Ectodermal cell (in vitro differentiated cells): ENCODE measurements at regions not wholly inside any gene's neighbourhood (a gene's known extent, or its start where the extent isn't known, plus 50 kb on each side); places are given as distances from the start of the nearest gene placed in this dataset.
"Not testable (repeated sequence)": the region's sequence is repeated elsewhere in the genome, so short reads cannot be mapped to it uniquely, and the experiment has no call there.

Experiments
- H3K27ac ChIP-seq: 2 replicates; pipeline ENCODE4 v1.7.0; 2013; ENCODE audit warnings: mild to moderate bottlenecking, low read depth, low read length; ENCODE audit not compliant: insufficient read depth, poor library complexity, severe bottlenecking
- H3K27me3 ChIP-seq: 2 replicates; pipeline ENCODE4 v1.7.0; 2013; ENCODE audit warnings: mild to moderate bottlenecking, low read length; ENCODE audit not compliant: insufficient read depth, control insufficient read depth, poor library complexity, severe bottlenecking
- H3K36me3 ChIP-seq: one replicate; pipeline ENCODE4 v1.7.0; 2013; ENCODE audit warnings: low read length; ENCODE audit not compliant: control insufficient read depth, insufficient read depth
- H3K4me1 ChIP-seq: one replicate; pipeline ENCODE4 v1.7.0; 2013; ENCODE audit warnings: low read length; ENCODE audit not compliant: control insufficient read depth, insufficient read depth
- H3K4me3 ChIP-seq: 2 replicates; pipeline ENCODE4 v1.7.0; 2013; ENCODE audit warnings: low read depth, low read length, control low read depth; ENCODE audit not compliant: insufficient read depth
- H3K9me3 ChIP-seq: 2 replicates; pipeline ENCODE4 v1.7.0; 2013; ENCODE audit warnings: mild to moderate bottlenecking, low read length, moderate library complexity; ENCODE audit not compliant: control insufficient read depth
- WGBS, 2 experiments: methylation state at CpG; one replicate each; pipeline ENCODE4 v1.1.7; 2013; ENCODE audit warnings: missing lambda C conversion rate in 2 of 2; 5-methylcytosine and 5-hydroxymethylcytosine counted together

DNA sequence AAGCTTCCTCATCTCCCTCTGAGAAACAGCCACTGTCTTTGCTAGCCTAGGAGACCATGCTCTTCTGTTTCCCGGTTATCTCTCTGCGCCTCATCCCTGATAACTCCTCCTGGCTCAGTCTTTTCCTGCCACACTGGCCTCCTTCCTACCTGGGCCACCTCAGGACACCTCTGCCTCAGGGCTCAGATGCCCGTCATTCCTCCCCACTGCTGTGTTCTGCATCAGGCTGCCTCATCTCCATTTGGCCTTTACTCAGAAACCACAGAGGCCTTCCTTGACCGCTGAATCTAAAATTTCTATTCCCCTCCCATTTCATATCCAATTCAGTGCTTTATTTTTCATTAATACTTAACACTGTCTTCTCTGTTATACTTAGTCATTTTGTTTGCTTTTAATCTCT lies 311.0 kb upstream of the RGS6 start:
- 89 to 90% methylated on average over 4 of the region's 4 CpGs for WGBS, 2 experiments
- Histone ChIP-seq H3K4me1 (no peaks in the 10 kb centered on the region), H3K4me3 (no peak overlapping the region), H3K27me3 (no peaks in the 10 kb centered on the region), H3K9me3 (no peaks in the 10 kb centered on the region), H3K36me3 (no peaks in the 10 kb centered on the region), H3K27ac (no peak overlapping the region)

- Histone ChIP-seq H3K4me1 (no peaks in the 10 kb centered on the region), H3K9me3 (no peaks in the 10 kb centered on the region), H3K27ac (no peak overlapping the region), H3K4me3 (no peak overlapping the region), H3K27me3 (no peaks in the 10 kb centered on the region), H3K36me3 (no peaks in the 10 kb centered on the region)
- WGBS, 2 experiments: 94 to 100% methylated on average over 2 to 3 of the region's 4 CpGs
These were observed 310.1 kb upstream of the RGS6 start for GRCh38 chr14:71621980-71622605.

GRCh38 chr14:71623939-71624338 lies 308.3 kb upstream of the RGS6 start:
- Histone ChIP-seq H3K27me3 (no peaks in the 10 kb centered on the region), H3K4me3 (no peak overlapping the region), H3K27ac (no peak overlapping the region), H3K4me1 (no peaks in the 10 kb centered on the region), H3K36me3 (no peaks in the 10 kb centered on the region), H3K9me3 (no peaks in the 10 kb centered on the region)
- WGBS, 2 experiments: 94 to 95% methylated on average over 8 of the region's 8 CpGs

DNA sequence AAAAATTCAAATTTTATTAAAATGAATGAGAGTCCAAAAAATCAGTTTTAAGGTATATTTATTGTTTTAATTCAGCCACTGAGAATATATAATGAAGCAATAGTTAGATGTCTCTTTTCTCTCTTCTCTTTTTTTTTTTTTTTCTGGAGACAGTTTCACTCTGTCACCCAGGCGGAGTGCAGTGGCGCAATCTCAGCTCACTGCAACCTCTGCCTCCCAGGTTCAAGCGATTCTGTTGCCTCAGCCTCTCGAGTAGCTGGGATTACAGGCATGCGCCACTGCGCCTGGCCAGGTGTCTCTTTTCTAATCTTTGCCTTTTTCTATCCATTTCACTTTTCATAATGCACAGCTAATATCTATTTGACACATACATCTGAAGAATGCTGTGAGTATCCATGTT lies 307.1 kb upstream of the RGS6 start:
- H3K9me3 ChIP-seq: no peaks in the 10 kb centered on the region
- no peak overlapping the region for H3K27ac ChIP-seq
- no peaks in the 10 kb centered on the region for H3K4me1 ChIP-seq
- no peaks in the 10 kb centered on the region for H3K36me3 ChIP-seq
- H3K27me3 ChIP-seq: no peaks in the 10 kb centered on the region
- no peak overlapping the region for H3K4me3 ChIP-seq
- 93 to 95% methylated on average over 6 of the region's 6 CpGs for WGBS, 2 experiments

GRCh38 chr14:71625891-71626701 lies 306.1 kb upstream of the RGS6 start:
- Histone ChIP-seq H3K27ac (no peak overlapping the region), H3K27me3 (no peaks in the 10 kb centered on the region), H3K4me1 (no peaks in the 10 kb centered on the region), H3K36me3 (no peaks in the 10 kb centered on the region), H3K9me3 (no peaks in the 10 kb centered on the region), H3K4me3 (no peak overlapping the region)
- 93 to 96% methylated on average over 5 to 6 of the region's 6 CpGs for WGBS, 2 experiments

- H3K4me3 ChIP-seq: no peak overlapping the region
- H3K27me3 ChIP-seq: no peaks in the 10 kb centered on the region
- H3K4me1 ChIP-seq: peaks cover 5% of the 10 kb centered on the region
- no peaks in the 10 kb centered on the region for H3K9me3 ChIP-seq
- no peak overlapping the region for H3K27ac ChIP-seq
- no peaks in the 10 kb centered on the region for H3K36me3 ChIP-seq
These were observed 303.8 kb upstream of the RGS6 start for GRCh38 chr14:71628433-71628832.

- no peak overlapping the region for H3K4me3 ChIP-seq
- H3K36me3 ChIP-seq: no peaks in the 10 kb centered on the region
- no peak overlapping the region for H3K27ac ChIP-seq
- H3K9me3 ChIP-seq: no peaks in the 10 kb centered on the region
- WGBS, 2 experiments: 97 to 100% methylated on average over 1 of the region's 1 CpG
- peaks cover 5% of the 10 kb centered on the region for H3K4me1 ChIP-seq
- no peaks in the 10 kb centered on the region for H3K27me3 ChIP-seq
These were observed 303.0 kb upstream of the RGS6 start for GRCh38 chr14:71629250-71629649.

GRCh38 chr14:71629765-71630492 lies 302.3 kb upstream of the RGS6 start:
- Histone ChIP-seq H3K27me3 (no peaks in the 10 kb centered on the region), H3K27ac (no peak overlapping the region), H3K36me3 (no peaks in the 10 kb centered on the region), H3K9me3 (no peaks in the 10 kb centered on the region), H3K4me1 (peaks cover 5% of the 10 kb centered on the region), H3K4me3 (no peak overlapping the region)
- WGBS, 2 experiments: 95 to 98% methylated on average over 7 of the region's 7 CpGs

GRCh38 chr14:71631030-71631429 lies 301.2 kb upstream of the RGS6 start:
- H3K27me3 ChIP-seq, H3K4me3 ChIP-seq, H3K9me3 ChIP-seq, H3K4me1 ChIP-seq, H3K36me3 ChIP-seq, H3K27ac ChIP-seq: not testable (repeated sequence)
- 86 to 100% methylated on average over 1 of the region's 1 CpG for WGBS, 2 experiments

DNA sequence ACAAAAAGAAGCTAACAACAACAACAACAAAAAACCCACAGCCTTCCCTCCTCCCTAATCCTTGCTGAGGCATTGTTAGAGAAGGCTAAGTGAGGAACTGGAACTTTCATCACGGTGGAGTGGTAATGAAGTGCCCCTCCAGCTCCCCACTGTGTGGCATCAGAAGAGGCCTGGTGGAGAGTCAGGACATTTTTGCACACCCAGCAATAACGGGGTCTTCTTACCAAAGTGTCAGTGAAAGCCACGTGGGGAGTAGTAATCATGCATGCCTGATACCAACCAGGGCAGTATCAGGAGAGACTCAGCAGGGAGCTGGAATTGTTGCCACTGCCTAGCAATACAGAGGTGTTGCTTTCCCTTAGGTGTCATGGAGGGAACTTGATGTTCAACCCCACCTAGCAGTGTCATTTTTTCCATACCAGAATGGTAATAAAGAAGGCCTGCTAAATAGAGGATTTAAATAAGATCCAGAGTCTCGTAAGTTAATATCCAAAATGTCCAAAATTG lies 299.7 kb upstream of the RGS6 start:
- no peak overlapping the region for H3K4me3 ChIP-seq
- H3K9me3 ChIP-seq: no peaks in the 10 kb centered on the region
- no peaks in the 10 kb centered on the region for H3K27me3 ChIP-seq
- H3K4me1 ChIP-seq: peaks cover 5% of the 10 kb centered on the region
- WGBS, 2 experiments: 57 to 59% methylated on average over 4 of the region's 4 CpGs
- H3K36me3 ChIP-seq: no peaks in the 10 kb centered on the region
- no peak overlapping the region for H3K27ac ChIP-seq
